ENCODE measurements at regions not wholly inside any gene's neighbourhood (a gene's known extent, or its start where the extent isn't known, plus 50 kb on each side); places are given as distances from the start of the nearest gene placed in this dataset.

GRCh38 chr13:73339086-73339485, 280.3 kb downstream of the KLF5 start:
- intact Hi-C loops (cut with micrococcal nuclease): no loop called here
- H3K9ac ChIP-seq (ENCODE audit: low read length): no peak overlapping the region
- H3K4me1 ChIP-seq (ENCODE audit: control insufficient read depth in 1 of 2, insufficient read depth in 2 of 2, low read length in 2 of 2): peaks cover 19 to 51% of the 10 kb centered on the region in 2 experiments
- H3K9me2 ChIP-seq (ENCODE audit: insufficient read depth): no peaks in the 10 kb centered on the region
- no peaks in the 10 kb centered on the region for H3K36me3 ChIP-seq (ENCODE audit: control insufficient read depth in 1 of 2, insufficient read depth in 2 of 2, low read length in 2 of 2)
- BruUV-seq (replicated peaks): no TSS peak
- H4K20me1 ChIP-seq (ENCODE audit: insufficient read depth): no peaks in the 10 kb centered on the region
- no peak for ATAC-seq
- no peaks in the 10 kb centered on the region for H3K27me3 ChIP-seq (ENCODE audit: insufficient read depth, low read length)
- no peaks in the 10 kb centered on the region for H3K9me3 ChIP-seq (ENCODE audit: control insufficient read depth in 1 of 2, insufficient read depth in 1 of 2, low read depth in 1 of 2, low read length in 2 of 2)
- RAD21 ChIA-PET (ENCODE audit: low non-redundant PET in 1 of 2, low total read pairs in 2 of 2, uncharacterized antibody in 2 of 2, unreplicated experiment in 2 of 2): no interaction called here
- no peak for DNase-seq (ENCODE audit: low read depth, low spot score)
- POLR2A ChIA-PET: no interaction called here
- peak overlapping the region; percentile 24 for H2AFZ ChIP-seq (ENCODE audit: low read depth, low read length, poor library complexity, severe bottlenecking)
- H3K79me2 ChIP-seq (ENCODE audit: insufficient read depth, low read length): no peaks in the 10 kb centered on the region
- TF ChIP-seq ZBTB33 (IDR thresholded peaks at IDR 0.05; ENCODE audit: extremely low read depth, insufficient replicate concordance, low read length) (no peak), SP1 (IDR thresholded peaks at IDR 0.05; ENCODE audit: low read depth) (no peak)
- H3K4me2 ChIP-seq (ENCODE audit: low read length): no peak overlapping the region
- H3K4me3 ChIP-seq (replicated peaks in 1 of 2; ENCODE audit: low read depth in 1 of 2, low read length in 2 of 2): no peak overlapping the region
- CTCF ChIA-PET: no interaction called here
- H3K27ac ChIP-seq (ENCODE audit: low read depth, low read length): no peak overlapping the region

- intact Hi-C loops (cut with micrococcal nuclease): no loop called here
- TF ChIP-seq SIN3A (IDR thresholded peaks at IDR 0.05; ENCODE audit: low read depth): no peak
- no peak for TF ChIP-seq RAD21 (IDR thresholded peaks at IDR 0.05; ENCODE audit: low read depth)
- TF ChIP-seq POLR2A (IDR thresholded peaks at IDR 0.05; ENCODE audit: borderline replicate concordance, extremely low read depth, insufficient read depth, insufficient read length): no peak
- no peak for TF ChIP-seq FOSL1 (IDR thresholded peaks at IDR 0.05; ENCODE audit: low read depth)
- no peak for TF ChIP-seq EGR1 (IDR thresholded peaks at IDR 0.05; ENCODE audit: low read depth)
- Histone ChIP-seq H3K27ac (ENCODE audit: low read depth, low read length) (no peak overlapping the region), H3K79me2 (ENCODE audit: insufficient read depth, low read length) (no peaks in the 10 kb centered on the region), H3K27me3 (ENCODE audit: insufficient read depth, low read length) (no peaks in the 10 kb centered on the region), H3K36me3 (ENCODE audit: control insufficient read depth in 1 of 2, insufficient read depth in 2 of 2, low read length in 2 of 2) (no peaks in the 10 kb centered on the region), H3K9me3 (ENCODE audit: control insufficient read depth in 1 of 2, insufficient read depth in 1 of 2, low read depth in 1 of 2, low read length in 2 of 2) (no peaks in the 10 kb centered on the region), H3K9me2 (ENCODE audit: insufficient read depth) (no peaks in the 10 kb centered on the region), H3K9ac (ENCODE audit: low read length) (no peak overlapping the region), H2AFZ (ENCODE audit: low read depth, low read length, poor library complexity, severe bottlenecking) (no peak overlapping the region), H4K20me1 (ENCODE audit: insufficient read depth) (no peaks in the 10 kb centered on the region), H3K4me3 (replicated peaks in 1 of 2; ENCODE audit: low read depth in 1 of 2, low read length in 2 of 2) (no peak overlapping the region), H3K4me1 (ENCODE audit: control insufficient read depth in 1 of 2, insufficient read depth in 2 of 2, low read length in 2 of 2) (peaks cover 19 to 56% of the 10 kb centered on the region in 2 experiments), H3K4me2 (ENCODE audit: low read length) (no peak overlapping the region)
- no TSS peak for BruUV-seq (replicated peaks)
- no peak for ATAC-seq
- CTCF ChIA-PET: no interaction called here
- no peak for DNase-seq (ENCODE audit: low read depth, low spot score)
- POLR2A ChIA-PET: no interaction called here
- RAD21 ChIA-PET (ENCODE audit: low non-redundant PET in 1 of 2, low total read pairs in 2 of 2, uncharacterized antibody in 2 of 2, unreplicated experiment in 2 of 2): no interaction called here
Measured at GRCh38 chr13:73338389-73338788, 279.6 kb downstream of the KLF5 start.

Data from HCT116 (cell line).